ENCODE measurements at regions not wholly inside any gene's neighbourhood (a gene's known extent, or its start where the extent isn't known, plus 50 kb on each side); places are given as distances from the start of the nearest gene placed in this dataset.
"Not testable (repeated sequence)": the region's sequence is repeated elsewhere in the genome, so short reads cannot be mapped to it uniquely, and the experiment has no call there.

- TF ChIP-seq CTCF (IDR thresholded peaks at IDR 0.05; ENCODE audit: insufficient read depth, low read length, severe bottlenecking) = no peak
- Histone ChIP-seq H3K4me3 (ENCODE audit: low read depth, low read length) (no peak overlapping the region), H3K36me3 (ENCODE audit: control insufficient read depth, insufficient read depth, low read length) (no peaks in the 10 kb centered on the region), H3K27me3 (ENCODE audit: control insufficient read depth, insufficient read depth, low read length) (no peaks in the 10 kb centered on the region)
- DNase-seq (ENCODE audit: low read depth) (no peak), FAIRE-seq (no peak)
These were observed 1642.2 kb downstream of the KHDRBS2 start for GRCh38 chr6:60643870-60644269.

GRCh38 chr6:60639185-60639584 is 1646.8 kb downstream of the KHDRBS2 start:
- DNase-seq (ENCODE audit: low read depth); H3K36me3 ChIP-seq (ENCODE audit: control insufficient read depth, insufficient read depth, low read length); H3K4me3 ChIP-seq (ENCODE audit: low read depth, low read length); FAIRE-seq; H3K27me3 ChIP-seq (ENCODE audit: control insufficient read depth, insufficient read depth, low read length): not testable (repeated sequence)
